ENCODE measurements at regions not wholly inside any gene's neighbourhood (a gene's known extent, or its start where the extent isn't known, plus 50 kb on each side); places are given as distances from the start of the nearest gene placed in this dataset.

DNA sequence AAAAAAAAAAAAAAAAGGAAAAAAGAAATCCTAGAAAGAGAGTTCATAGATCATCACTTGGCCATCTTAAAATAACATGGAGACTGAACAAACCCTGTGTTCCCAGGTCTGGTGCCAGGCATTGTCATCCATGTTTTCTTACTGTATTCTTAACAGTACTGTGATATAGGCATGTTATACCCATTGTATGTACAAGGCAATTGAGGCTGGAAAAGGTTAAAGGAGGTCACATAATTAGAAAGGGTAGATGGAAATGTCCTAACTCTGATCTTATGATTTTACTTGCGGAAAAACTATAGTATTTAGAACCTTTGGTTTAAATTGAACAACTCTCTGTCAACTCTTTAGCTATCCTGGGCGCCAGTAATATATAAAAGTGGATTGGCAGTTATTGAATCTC is 478.2 kb upstream of the RGS6 start:
- TF ChIP-seq TAF1 (IDR thresholded peaks at IDR 0.05; ENCODE audit: low read depth) = no peak
- TF ChIP-seq EP300 (conservative IDR thresholded peaks at IDR 0.05; ENCODE audit: poor library complexity, severe bottlenecking) = no peak
- TF ChIP-seq REST (IDR thresholded peaks at IDR 0.05; ENCODE audit: borderline replicate concordance) = no peak
- no peak for TF ChIP-seq RAD21 (conservative IDR thresholded peaks at IDR 0.05)
- TF ChIP-seq, protein P1, sequence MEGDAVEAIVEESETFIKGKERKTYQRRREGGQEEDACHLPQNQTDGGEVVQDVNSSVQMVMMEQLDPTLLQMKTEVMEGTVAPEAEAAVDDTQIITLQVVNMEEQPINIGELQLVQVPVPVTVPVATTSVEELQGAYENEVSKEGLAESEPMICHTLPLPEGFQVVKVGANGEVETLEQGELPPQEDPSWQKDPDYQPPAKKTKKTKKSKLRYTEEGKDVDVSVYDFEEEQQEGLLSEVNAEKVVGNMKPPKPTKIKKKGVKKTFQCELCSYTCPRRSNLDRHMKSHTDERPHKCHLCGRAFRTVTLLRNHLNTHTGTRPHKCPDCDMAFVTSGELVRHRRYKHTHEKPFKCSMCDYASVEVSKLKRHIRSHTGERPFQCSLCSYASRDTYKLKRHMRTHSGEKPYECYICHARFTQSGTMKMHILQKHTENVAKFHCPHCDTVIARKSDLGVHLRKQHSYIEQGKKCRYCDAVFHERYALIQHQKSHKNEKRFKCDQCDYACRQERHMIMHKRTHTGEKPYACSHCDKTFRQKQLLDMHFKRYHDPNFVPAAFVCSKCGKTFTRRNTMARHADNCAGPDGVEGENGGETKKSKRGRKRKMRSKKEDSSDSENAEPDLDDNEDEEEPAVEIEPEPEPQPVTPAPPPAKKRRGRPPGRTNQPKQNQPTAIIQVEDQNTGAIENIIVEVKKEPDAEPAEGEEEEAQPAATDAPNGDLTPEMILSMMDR (IDR thresholded peaks at IDR 0.05; ENCODE audit: poor library complexity, severe bottlenecking) = no peak
- TF ChIP-seq EZH2 (IDR thresholded peaks at IDR 0.05; ENCODE audit: borderline replicate concordance, insufficient read depth, low read length, poor library complexity, severe bottlenecking) = no peak
- no peak for TF ChIP-seq POLR2AphosphoS5 (IDR thresholded peaks at IDR 0.05)
- TF ChIP-seq MXI1 (conservative IDR thresholded peaks at IDR 0.05; ENCODE audit: poor library complexity, severe bottlenecking) = no peak
- no peak for TF ChIP-seq SMC3 (conservative IDR thresholded peaks at IDR 0.05; ENCODE audit: poor library complexity)
- Histone ChIP-seq H3K9me3 (ENCODE audit: low read length) (no peaks in the 10 kb centered on the region), H3K9me2 (ENCODE audit: insufficient read depth, low read length) (no peaks in the 10 kb centered on the region), H2AFZ (ENCODE audit: low read depth, low read length) (no peak overlapping the region), H3K27me3 (ENCODE audit: insufficient read depth, low read depth, low read length) (no peaks in the 10 kb centered on the region), H3F3A (ENCODE audit: insufficient read depth, low read length, poor library complexity, severe bottlenecking) (no peaks in the 10 kb centered on the region), H3K79me2 (replicated peaks; ENCODE audit: insufficient read depth, low read length) (no peaks in the 10 kb centered on the region), H4K20me1 (ENCODE audit: insufficient read depth) (no peaks in the 10 kb centered on the region), H3K27ac (ENCODE audit: low read length) (no peak overlapping the region), H3K4me3 (ENCODE audit: low read length) (no peak overlapping the region), H3K36me3 (ENCODE audit: insufficient read depth, low read length) (no peaks in the 10 kb centered on the region), H3K4me2 (ENCODE audit: low read length) (no peak overlapping the region), H3K9ac (ENCODE audit: low read length) (no peak overlapping the region)

GRCh38 chr14:71454513-71455332 is 477.5 kb upstream of the RGS6 start:
- Histone ChIP-seq H3F3A (ENCODE audit: insufficient read depth, low read length, poor library complexity, severe bottlenecking) (no peaks in the 10 kb centered on the region), H3K36me3 (ENCODE audit: insufficient read depth, low read length) (no peaks in the 10 kb centered on the region), H2AFZ (ENCODE audit: low read depth, low read length) (no peak overlapping the region), H3K9ac (ENCODE audit: low read length) (no peak overlapping the region), H3K79me2 (replicated peaks; ENCODE audit: insufficient read depth, low read length) (no peaks in the 10 kb centered on the region), H4K20me1 (ENCODE audit: insufficient read depth) (no peaks in the 10 kb centered on the region), H3K9me2 (ENCODE audit: insufficient read depth, low read length) (no peaks in the 10 kb centered on the region), H3K27me3 (ENCODE audit: insufficient read depth, low read depth, low read length) (no peaks in the 10 kb centered on the region), H3K9me3 (ENCODE audit: low read length) (no peaks in the 10 kb centered on the region), H3K4me3 (ENCODE audit: low read length) (no peak overlapping the region), H3K4me2 (ENCODE audit: low read length) (no peak overlapping the region), H3K27ac (ENCODE audit: low read length) (no peak overlapping the region)
- TF ChIP-seq POLR2AphosphoS5 (IDR thresholded peaks at IDR 0.05) (no peak), SMC3 (conservative IDR thresholded peaks at IDR 0.05; ENCODE audit: poor library complexity) (no peak), EZH2 (IDR thresholded peaks at IDR 0.05; ENCODE audit: borderline replicate concordance, insufficient read depth, low read length, poor library complexity, severe bottlenecking) (no peak), MXI1 (conservative IDR thresholded peaks at IDR 0.05; ENCODE audit: poor library complexity, severe bottlenecking) (no peak), EP300 (conservative IDR thresholded peaks at IDR 0.05; ENCODE audit: poor library complexity, severe bottlenecking) (no peak), TAF1 (IDR thresholded peaks at IDR 0.05; ENCODE audit: low read depth) (no peak), REST (IDR thresholded peaks at IDR 0.05; ENCODE audit: borderline replicate concordance) (no peak), RAD21 (conservative IDR thresholded peaks at IDR 0.05) (no peak)
- TF ChIP-seq, protein P1 (IDR thresholded peaks at IDR 0.05; ENCODE audit: poor library complexity, severe bottlenecking) = no peak
